ENCODE measurements at regions not wholly inside any gene's neighbourhood (a gene's known extent, or its start where the extent isn't known, plus 50 kb on each side); places are given as distances from the start of the nearest gene placed in this dataset.

DNA sequence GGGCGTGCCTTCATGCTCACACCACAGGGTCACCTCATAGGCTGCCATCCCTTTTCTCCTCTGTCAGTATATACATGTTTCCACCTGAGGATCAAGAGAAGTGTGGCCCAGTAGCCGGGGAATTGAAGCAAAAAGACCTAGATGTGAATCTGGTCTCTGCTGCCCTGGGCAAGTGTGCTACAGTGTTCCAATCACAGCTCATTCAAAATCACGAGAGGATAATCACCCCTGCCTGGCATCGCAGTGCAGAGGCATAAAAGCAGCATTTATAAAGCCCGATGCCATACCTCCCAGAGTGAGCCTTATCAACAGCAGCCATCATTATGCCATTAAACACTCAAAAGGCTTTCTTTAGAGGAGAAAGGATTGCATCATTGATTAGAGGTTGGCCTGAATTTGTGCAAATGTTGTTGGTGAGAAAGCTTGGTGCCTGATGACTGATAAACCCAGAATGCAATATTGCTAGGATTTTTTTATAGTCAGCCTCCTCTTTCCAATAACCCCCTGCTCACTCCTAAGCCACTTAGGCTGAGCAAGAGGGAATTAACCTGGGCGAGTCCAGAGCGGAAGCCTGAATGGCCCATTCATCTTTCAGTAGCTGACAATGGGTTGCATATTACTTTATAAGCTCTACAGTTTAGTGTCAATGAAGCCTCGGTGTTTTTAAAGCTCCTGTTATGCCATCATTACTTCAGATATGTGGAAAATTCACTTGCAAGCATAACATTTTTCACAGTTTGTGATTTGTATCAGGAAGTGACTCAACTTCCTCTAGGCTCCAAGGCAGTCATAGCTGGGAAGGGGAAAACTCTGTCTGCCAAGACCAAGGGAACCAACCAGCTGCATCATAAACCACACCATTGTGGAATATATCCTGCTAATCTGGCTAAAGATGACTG lies 92.5 kb upstream of the NXT1 start:
- TF ChIP-seq, protein P1, sequence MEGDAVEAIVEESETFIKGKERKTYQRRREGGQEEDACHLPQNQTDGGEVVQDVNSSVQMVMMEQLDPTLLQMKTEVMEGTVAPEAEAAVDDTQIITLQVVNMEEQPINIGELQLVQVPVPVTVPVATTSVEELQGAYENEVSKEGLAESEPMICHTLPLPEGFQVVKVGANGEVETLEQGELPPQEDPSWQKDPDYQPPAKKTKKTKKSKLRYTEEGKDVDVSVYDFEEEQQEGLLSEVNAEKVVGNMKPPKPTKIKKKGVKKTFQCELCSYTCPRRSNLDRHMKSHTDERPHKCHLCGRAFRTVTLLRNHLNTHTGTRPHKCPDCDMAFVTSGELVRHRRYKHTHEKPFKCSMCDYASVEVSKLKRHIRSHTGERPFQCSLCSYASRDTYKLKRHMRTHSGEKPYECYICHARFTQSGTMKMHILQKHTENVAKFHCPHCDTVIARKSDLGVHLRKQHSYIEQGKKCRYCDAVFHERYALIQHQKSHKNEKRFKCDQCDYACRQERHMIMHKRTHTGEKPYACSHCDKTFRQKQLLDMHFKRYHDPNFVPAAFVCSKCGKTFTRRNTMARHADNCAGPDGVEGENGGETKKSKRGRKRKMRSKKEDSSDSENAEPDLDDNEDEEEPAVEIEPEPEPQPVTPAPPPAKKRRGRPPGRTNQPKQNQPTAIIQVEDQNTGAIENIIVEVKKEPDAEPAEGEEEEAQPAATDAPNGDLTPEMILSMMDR (IDR thresholded peaks at IDR 0.05) = no peak
- TF ChIP-seq POLR2A (IDR thresholded peaks at IDR 0.05) = no peak
- TF ChIP-seq EP300 (IDR thresholded peaks at IDR 0.05; ENCODE audit: low read depth) = no peak

Data from transverse colon (tissue), 3 donors.